Thyroid gland (tissue), 4 donors: ENCODE measurements at regions not wholly inside any gene's neighbourhood (a gene's known extent, or its start where the extent isn't known, plus 50 kb on each side); places are given as distances from the start of the nearest gene placed in this dataset.

ENCODE experiments used
- DNase-seq, 2 donors: peaks; one replicate each; pipeline ENCODE4 v3.0.0-alpha.2; 2019
- H3K27ac ChIP-seq, 3 donors: fragments of 200-600 bp; sonication (generic); 1 replicate in 2 of 3; 2 replicates in 1 of 3; pipeline ENCODE4 v1.5.1; 2016 to 2019; ENCODE audit warnings: mild to moderate bottlenecking in 1 of 3, moderate library complexity in 1 of 3
- H3K27me3 ChIP-seq: fragments of 200-600 bp; sonication (generic); one replicate; pipeline ENCODE4 v1.5.1; 2019
- H3K36me3 ChIP-seq, 2 donors: fragments of 200-600 bp; sonication (generic); one replicate each; pipeline ENCODE4 v1.5.1; 2016 to 2019
- H3K4me1 ChIP-seq, 2 donors: fragments of 200-600 bp; sonication (generic); one replicate each; pipeline ENCODE4 v1.5.1; 2017 to 2019
- H3K4me3 ChIP-seq, 3 donors: fragments of 200-600 bp; sonication (generic); replicated peaks in 1 of 3; 1 replicate in 2 of 3; 2 replicates in 1 of 3; pipeline ENCODE4 v1.5.1; 2016; ENCODE audit warnings: mild to moderate bottlenecking in 1 of 3
- H3K9me3 ChIP-seq: fragments of 200-600 bp; sonication (generic); one replicate; pipeline ENCODE4 v1.5.1; 2017
- CTCF ChIP-seq, 6 experiments: fragments of 200-600 bp in 3 of 6; fragments of 450-650 bp in 3 of 6; sonication (generic) in 3 of 6; IDR thresholded peaks; one replicate each; pipeline ENCODE4 v1.5.1; 2016 to 2019; ENCODE audit warnings: antibody characterized with exemption in 6 of 6, mild to moderate bottlenecking in 2 of 6, inconsistent platforms in 1 of 6, moderate library complexity in 1 of 6
- POLR2A ChIP-seq, 2 donors: fragments of 450-650 bp; IDR thresholded peaks; one replicate each; pipeline ENCODE4 v1.6.1; 2017; ENCODE audit warnings: antibody characterized with exemption in 2 of 2, mild to moderate bottlenecking in 2 of 2, moderate library complexity in 1 of 2
- whole genome bisulfite sequencing, 2 donors: methylation state at CpG; one replicate each; pipeline ENCODE4 v1.1.5; 2017; 5-methylcytosine and 5-hydroxymethylcytosine counted together
- intact Hi-C: fragments of 100-400 bp; cut with DNase I; formaldehyde crosslinking; loops from one replicate; pipeline ENCODE4 v1.15.1; 2023

GRCh38 chr2:139259422-139260051 lies 479.3 kb upstream of the NXPH2 start:
- Histone ChIP-seq H3K9me3 (no peaks in the 10 kb centered on the region), H3K4me1 (no peaks in the 10 kb centered on the region), H3K27me3 (no peaks in the 10 kb centered on the region), H3K4me3 (no peak overlapping the region), H3K27ac (no peak overlapping the region), H3K36me3 (no peaks in the 10 kb centered on the region)
- intact Hi-C loops = no loop called here
- no peak for DNase-seq
- WGBS, 2 donors = 88 to 92% methylated on average over 5 of the region's 5 CpGs
- no peak for TF ChIP-seq POLR2A (IDR thresholded peaks at IDR 0.05)
- TF ChIP-seq CTCF (IDR thresholded peaks at IDR 0.05) = no peak

GRCh38 chr2:139241286-139241685 lies 461.1 kb upstream of the NXPH2 start:
- no peak for TF ChIP-seq POLR2A (IDR thresholded peaks at IDR 0.05)
- Histone ChIP-seq H3K36me3 (no peaks in the 10 kb centered on the region), H3K27me3 (no peaks in the 10 kb centered on the region), H3K27ac (no peak overlapping the region), H3K4me3 (no peak overlapping the region), H3K9me3 (no peaks in the 10 kb centered on the region), H3K4me1 (no peaks in the 10 kb centered on the region)
- intact Hi-C loops = no loop called here
- 61 to 72% methylated on average over 3 of the region's 3 CpGs for WGBS, 2 donors
- no peak for DNase-seq

- intact Hi-C loops = no loop called here
- H3K9me3 ChIP-seq = no peaks in the 10 kb centered on the region
- no peaks in the 10 kb centered on the region for H3K36me3 ChIP-seq
- no peak for DNase-seq
- no peak overlapping the region for H3K27ac ChIP-seq
- H3K27me3 ChIP-seq = no peaks in the 10 kb centered on the region
- no peaks in the 10 kb centered on the region for H3K4me1 ChIP-seq
- no peak overlapping the region for H3K4me3 ChIP-seq
- 86 to 90% methylated on average over 3 of the region's 3 CpGs for WGBS, 2 donors
- no peak for TF ChIP-seq CTCF (IDR thresholded peaks at IDR 0.05)
- TF ChIP-seq POLR2A (IDR thresholded peaks at IDR 0.05) = no peak
These were observed 456.8 kb upstream of the NXPH2 start for GRCh38 chr2:139237023-139237422.

GRCh38 chr2:139230881-139231280 lies 450.7 kb upstream of the NXPH2 start:
- 68 to 70% methylated on average over 5 of the region's 5 CpGs for WGBS, 2 donors
- intact Hi-C loops = no loop called here
- no peak overlapping the region for H3K4me3 ChIP-seq

GRCh38 chr2:139228276-139228675 lies 448.1 kb upstream of the NXPH2 start:
- WGBS, 2 donors = 93 to 100% methylated on average over 2 of the region's 2 CpGs
- no peak for DNase-seq
- Histone ChIP-seq H3K9me3 (no peaks in the 10 kb centered on the region), H3K4me1 (no peaks in the 10 kb centered on the region), H3K36me3 (no peaks in the 10 kb centered on the region), H3K4me3 (no peak overlapping the region), H3K27me3 (no peaks in the 10 kb centered on the region), H3K27ac (no peak overlapping the region)
- no peak for TF ChIP-seq POLR2A (IDR thresholded peaks at IDR 0.05)
- TF ChIP-seq CTCF (IDR thresholded peaks at IDR 0.05) = no peak
- intact Hi-C loops = no loop called here

More at GRCh38 chr2:139230881-139231280, 450.7 kb upstream of the NXPH2 start:
- Histone ChIP-seq H3K27me3 (no peaks in the 10 kb centered on the region), H3K27ac (no peak overlapping the region), H3K4me1 (no peaks in the 10 kb centered on the region), H3K36me3 (no peaks in the 10 kb centered on the region), H3K9me3 (no peaks in the 10 kb centered on the region)
- TF ChIP-seq CTCF (IDR thresholded peaks at IDR 0.05) = no peak
- TF ChIP-seq POLR2A (IDR thresholded peaks at IDR 0.05) = no peak
- DNase-seq = no peak
